ENCODE measurements at regions not wholly inside any gene's neighbourhood (a gene's known extent, or its start where the extent isn't known, plus 50 kb on each side); places are given as distances from the start of the nearest gene placed in this dataset.

DNA sequence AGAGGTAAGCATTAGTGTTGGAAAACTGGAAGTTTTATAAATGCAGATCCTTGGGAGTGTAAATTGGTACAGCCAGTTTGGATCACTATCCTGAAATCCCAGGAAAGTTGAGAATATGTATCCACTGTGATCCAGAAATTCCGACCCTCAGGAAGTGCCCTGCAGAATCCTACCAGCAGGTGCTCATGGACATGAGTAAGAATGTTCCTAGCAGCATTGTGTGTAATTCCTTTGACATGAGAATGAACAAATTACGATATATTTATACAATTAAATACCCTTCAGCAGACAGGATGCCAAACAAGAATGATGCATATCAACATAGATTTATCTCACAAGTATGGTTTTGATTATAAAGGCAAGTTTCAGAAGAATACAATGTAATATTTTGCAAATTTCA lies 181.6 kb downstream of the XPNPEP1 start (continued):
- TF ChIP-seq STAT6 (CRISPR knock-in tag; conservative IDR thresholded peaks at IDR 0.05; ENCODE audit: low read depth) (no peak), EMX1 (CRISPR knock-in tag; IDR thresholded peaks at IDR 0.05) (no peak)

DNA sequence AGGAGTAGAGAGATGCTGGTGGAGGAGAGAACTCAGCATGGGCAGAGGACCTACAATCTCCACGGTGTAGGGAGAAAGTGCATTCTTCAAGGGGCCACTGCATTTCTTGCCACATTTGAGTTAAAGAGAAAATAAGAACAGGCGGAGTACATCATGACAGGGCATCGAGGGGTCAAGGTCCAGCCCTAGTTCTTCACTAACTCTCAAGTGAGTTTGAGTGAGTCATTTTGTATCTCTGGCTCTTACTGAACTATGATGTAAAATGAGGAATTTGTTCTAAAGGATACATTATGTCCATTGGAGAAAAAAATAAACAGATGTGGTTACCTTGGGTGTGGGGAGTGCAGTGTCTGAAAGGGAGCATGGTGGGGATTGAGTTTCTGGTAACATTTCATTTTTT lies 182.9 kb downstream of the XPNPEP1 start:
- H3K9me3 Mint-ChIP-seq, result no peaks in the 10 kb centered on the region
- TF ChIP-seq GTF2I (CRISPR knock-in tag; conservative IDR thresholded peaks at IDR 0.05) (no peak), TEAD4 (CRISPR knock-in tag; IDR thresholded peaks at IDR 0.05) (no peak), CBFB (CRISPR knock-in tag; IDR thresholded peaks at IDR 0.05; ENCODE audit: low read depth) (no peak), IRF1 (CRISPR knock-in tag; IDR thresholded peaks at IDR 0.05) (no peak), ATF1 (CRISPR knock-in tag; IDR thresholded peaks at IDR 0.05) (no peak), KAT7 (CRISPR knock-in tag; IDR thresholded peaks at IDR 0.05; ENCODE audit: borderline replicate concordance) (no peak), ZNF423 (CRISPR knock-in tag; IDR thresholded peaks at IDR 0.05) (no peak), ATF2 (CRISPR knock-in tag; IDR thresholded peaks at IDR 0.05; ENCODE audit: borderline replicate concordance, low read depth) (no peak), SOX15 (CRISPR knock-in tag; IDR thresholded peaks at IDR 0.05) (no peak), JUN (CRISPR knock-in tag; IDR thresholded peaks at IDR 0.05) (no peak), ZNF671 (CRISPR knock-in tag; IDR thresholded peaks at IDR 0.05) (no peak)
- TF ChIP-seq, protein P1, sequence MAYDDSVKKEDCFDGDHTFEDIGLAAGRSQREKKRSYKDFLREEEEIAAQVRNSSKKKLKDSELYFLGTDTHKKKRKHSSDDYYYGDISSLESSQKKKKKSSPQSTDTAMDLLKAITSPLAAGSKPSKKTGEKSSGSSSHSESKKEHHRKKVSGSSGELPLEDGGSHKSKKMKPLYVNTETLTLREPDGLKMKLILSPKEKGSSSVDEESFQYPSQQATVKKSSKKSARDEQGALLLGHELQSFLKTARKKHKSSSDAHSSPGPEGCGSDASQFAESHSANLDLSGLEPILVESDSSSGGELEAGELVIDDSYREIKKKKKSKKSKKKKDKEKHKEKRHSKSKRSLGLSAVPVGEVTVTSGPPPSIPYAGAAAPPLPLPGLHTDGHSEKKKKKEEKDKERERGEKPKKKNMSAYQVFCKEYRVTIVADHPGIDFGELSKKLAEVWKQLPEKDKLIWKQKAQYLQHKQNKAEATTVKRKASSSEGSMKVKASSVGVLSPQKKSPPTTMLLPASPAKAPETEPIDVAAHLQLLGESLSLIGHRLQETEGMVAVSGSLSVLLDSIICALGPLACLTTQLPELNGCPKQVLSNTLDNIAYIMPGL (CRISPR knock-in tag; IDR thresholded peaks at IDR 0.05), result no peak

DNA sequence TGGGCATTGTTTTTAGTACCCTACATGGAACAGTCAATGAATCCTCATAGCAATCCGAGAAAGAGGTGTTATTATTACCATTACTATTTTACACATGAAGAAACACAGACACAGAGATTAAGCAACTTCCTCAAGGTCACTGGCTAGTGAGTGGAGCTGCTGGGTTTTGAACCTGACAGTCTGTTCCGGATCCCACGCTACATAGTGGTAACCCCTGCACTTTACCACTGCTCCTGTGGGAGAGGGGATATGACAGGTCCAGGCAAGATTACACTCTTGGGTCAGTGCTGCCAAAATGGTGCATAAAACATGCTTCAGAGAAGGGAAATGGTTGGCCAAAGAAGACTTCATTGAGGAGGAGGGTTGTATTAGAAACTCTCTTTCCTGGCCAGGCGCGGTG lies 185.7 kb downstream of the XPNPEP1 start:
- H3K36me3 Mint-ChIP-seq, result no peaks in the 10 kb centered on the region
- 0 out of 2 replicates have a peak, but pooled peaks cover 4% of the 10 kb centered on the region for H3K9me3 Mint-ChIP-seq
- no peaks in the 10 kb centered on the region for H3K4me1 Mint-ChIP-seq
- DNase-seq (ENCODE audit: low spot score) (no peak), ATAC-seq (no peak)
- POLR2A ChIA-PET, result no interaction called here
- no peak overlapping the region for H3K27ac Mint-ChIP-seq
- no peaks in the 10 kb centered on the region; the same call in 1 of the 2 replicates for H3K27me3 Mint-ChIP-seq (ENCODE audit: low read depth)
- CTCF ChIA-PET, result no interaction called here
- H3K4me3 Mint-ChIP-seq, result no peak overlapping the region
- TF ChIP-seq STAT6 (CRISPR knock-in tag; conservative IDR thresholded peaks at IDR 0.05; ENCODE audit: low read depth), result no peak
- no peak for TF ChIP-seq AR (CRISPR knock-in tag; IDR thresholded peaks at IDR 0.05)
- no peak for TF ChIP-seq RELA (CRISPR knock-in tag; IDR thresholded peaks at IDR 0.05; ENCODE audit: borderline replicate concordance)
- TF ChIP-seq ZNF317 (CRISPR knock-in tag; IDR thresholded peaks at IDR 0.05; ENCODE audit: borderline replicate concordance, low read depth), result no peak
- TF ChIP-seq ZNF416 (CRISPR knock-in tag; IDR thresholded peaks at IDR 0.05), result no peak
- no peak for TF ChIP-seq ELF4 (CRISPR knock-in tag; IDR thresholded peaks at IDR 0.05; ENCODE audit: low read depth)
- TF ChIP-seq NFYB (CRISPR knock-in tag; conservative IDR thresholded peaks at IDR 0.05; ENCODE audit: low read depth), result no peak
- TF ChIP-seq CREM (CRISPR knock-in tag; IDR thresholded peaks at IDR 0.05), result no peak
- TF ChIP-seq ZNF138 (CRISPR knock-in tag; conservative IDR thresholded peaks at IDR 0.05), result no peak
- TF ChIP-seq, protein P2, sequence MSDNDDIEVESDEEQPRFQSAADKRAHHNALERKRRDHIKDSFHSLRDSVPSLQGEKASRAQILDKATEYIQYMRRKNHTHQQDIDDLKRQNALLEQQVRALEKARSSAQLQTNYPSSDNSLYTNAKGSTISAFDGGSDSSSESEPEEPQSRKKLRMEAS (CRISPR knock-in tag; IDR thresholded peaks at IDR 0.05), result no peak

More for the DNA sequence above, 182.9 kb downstream of the XPNPEP1 start:
- ChIA-PET CTCF (no interaction called here), POLR2A (no interaction called here)
- ATAC-seq (no peak), DNase-seq (ENCODE audit: low spot score) (no peak)
- no peaks in the 10 kb centered on the region for H3K4me1 Mint-ChIP-seq
- H3K4me3 Mint-ChIP-seq, result no peak overlapping the region
- no peaks in the 10 kb centered on the region for H3K36me3 Mint-ChIP-seq
- H3K27ac Mint-ChIP-seq, result no peak overlapping the region
- no peaks in the 10 kb centered on the region; the same call in 1 of the 2 replicates for H3K27me3 Mint-ChIP-seq (ENCODE audit: low read depth)

Data from WTC11 (cell line).